CD4-positive, alpha-beta T cell treated with Interleukin-12 subunit alpha and Interleukin-12 subunit beta, for 1 hour (primary cell): ENCODE measurements at regions not wholly inside any gene's neighbourhood (a gene's known extent, or its start where the extent isn't known, plus 50 kb on each side); places are given as distances from the start of the nearest gene placed in this dataset.

Experiments used
- DNase-seq: peaks from one replicate; pipeline ENCODE4 v3.0.0-alpha.2; 2020

DNA sequence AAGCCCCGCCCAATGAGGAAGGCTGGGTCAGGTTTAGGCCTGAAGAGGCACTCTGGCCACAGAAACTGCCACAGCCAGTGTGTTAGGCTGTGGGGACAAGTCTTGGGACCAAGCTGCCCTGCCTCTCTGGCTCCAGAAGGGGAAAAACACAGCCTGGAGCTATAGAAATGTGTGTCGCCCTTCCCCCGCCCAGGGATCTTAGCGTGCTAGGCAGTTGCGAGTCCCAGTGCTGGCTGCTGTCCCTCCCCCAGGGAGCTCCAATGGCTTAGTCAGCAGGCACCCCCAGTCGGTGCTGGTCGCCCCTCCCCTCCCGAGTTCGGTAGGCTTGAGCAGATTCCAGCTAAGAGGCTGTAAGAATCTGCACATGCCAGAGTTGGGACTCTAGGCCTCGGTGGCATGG lies 99.5 kb upstream of the API5 start:
- DNase-seq, result no peak

DNA sequence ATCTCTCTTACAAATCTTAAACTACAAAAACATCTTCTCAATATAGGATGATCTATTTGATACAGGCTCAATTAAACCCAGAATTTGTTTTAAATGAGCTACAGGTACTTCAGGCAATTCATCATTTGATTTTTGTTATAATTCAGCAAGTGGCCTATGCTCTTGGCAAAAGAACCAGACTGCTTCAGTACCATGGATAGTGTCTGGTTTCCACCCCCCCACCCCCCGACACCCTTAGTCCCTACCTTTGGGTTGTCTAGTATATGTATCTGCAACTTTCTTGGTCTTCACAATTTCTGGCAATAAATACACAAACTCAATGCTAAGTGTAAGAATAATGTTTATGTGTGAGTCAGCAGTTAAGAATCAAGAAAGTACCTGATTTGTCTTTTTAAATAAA lies 97.3 kb upstream of the API5 start:
- DNase-seq, result no peak

DNA sequence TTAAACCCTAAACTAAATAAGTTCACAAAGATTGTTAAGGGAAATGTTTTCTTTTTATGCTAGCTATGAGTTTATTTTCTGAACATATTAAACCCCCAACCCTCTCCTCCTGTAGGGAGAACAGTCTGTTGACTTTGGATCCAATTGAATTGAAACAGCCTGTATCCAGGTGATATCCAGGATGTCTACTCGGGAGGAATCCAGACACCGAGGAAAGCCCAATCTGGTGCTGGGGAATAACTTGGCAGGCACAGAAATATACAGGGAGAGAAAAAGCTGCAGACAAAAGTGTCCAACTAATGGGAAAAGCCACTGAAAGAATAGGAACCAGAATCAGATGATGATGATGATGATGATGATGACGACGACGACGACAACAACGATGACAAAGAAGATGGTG lies 93.9 kb upstream of the API5 start:
- DNase-seq, result no peak

DNA sequence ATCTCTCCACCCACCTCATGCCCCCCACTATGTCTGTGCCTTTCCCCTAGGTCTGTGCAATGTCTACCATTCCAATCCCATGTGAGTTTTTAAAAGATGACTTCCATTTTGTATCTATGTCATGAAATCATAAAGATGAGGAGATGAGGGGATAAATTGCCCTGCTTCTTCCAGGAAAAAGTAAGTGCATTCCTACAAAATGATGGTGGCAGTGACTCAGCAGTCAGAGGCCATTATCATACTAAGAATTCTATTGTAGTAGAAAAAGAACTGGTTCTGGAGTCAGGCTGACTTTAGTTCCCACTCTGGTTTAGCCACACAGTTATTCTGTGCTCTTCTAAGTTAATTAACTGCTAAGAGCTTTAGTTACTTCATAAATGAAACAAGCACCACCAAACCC lies 89.6 kb upstream of the API5 start:
- DNase-seq, result no peak

DNA sequence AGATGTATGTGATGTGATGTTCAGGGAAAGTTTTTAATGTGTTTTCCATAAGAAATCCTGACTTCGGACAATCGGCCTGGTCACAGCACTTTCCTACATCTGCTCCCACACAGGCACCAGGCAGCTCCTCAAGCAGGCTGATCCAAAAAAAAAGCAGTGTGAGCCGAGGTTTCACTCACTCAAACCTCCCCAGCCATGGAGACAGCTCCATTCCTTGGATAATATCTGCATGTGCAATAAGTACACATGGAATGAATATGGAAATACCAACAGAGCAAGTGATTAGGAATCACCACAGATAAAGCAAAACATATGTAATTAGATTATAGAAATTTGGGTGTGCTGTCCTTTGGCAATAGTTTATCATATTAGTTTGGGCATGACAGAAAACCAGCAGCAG lies 88.8 kb upstream of the API5 start:
- DNase-seq, result no peak

DNA sequence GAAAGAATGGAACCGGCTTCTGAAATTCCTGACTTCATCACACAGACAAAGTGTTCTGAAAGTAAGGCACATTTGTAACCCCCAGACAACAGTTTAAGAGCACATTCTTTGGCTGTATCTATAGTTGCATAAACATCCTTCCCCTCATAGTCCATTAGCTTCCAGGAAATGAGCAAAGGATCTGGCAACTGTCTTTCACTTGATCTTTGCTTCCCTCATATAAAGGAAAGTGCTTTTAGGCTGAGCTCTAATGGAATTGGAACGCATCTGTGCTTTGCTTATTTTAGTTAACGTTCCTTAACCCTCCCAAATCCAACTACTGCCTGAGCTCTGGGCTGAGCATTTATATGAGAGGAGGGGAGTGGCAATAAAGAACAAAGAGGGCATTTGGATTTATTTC lies 76.9 kb upstream of the API5 start:
- no peak for DNase-seq

DNA sequence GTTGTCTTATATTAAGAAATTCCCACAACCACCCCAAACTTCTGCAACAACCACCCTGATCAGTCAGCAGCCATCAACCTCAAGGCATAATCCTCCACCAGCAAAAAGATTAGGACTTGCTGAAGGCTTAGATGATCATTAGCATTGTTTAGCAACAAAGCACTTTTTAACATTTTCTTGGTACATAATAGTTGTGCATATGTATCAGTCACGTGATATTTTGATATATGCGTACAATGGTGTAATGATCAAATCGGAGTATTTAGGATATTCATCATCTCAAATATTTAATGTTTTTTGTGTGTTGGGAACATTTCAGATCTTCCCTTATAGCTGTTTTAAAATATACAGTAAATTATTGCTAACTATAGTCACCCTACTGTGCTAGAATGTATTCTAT lies 73.5 kb upstream of the API5 start:
- no peak for DNase-seq

DNA sequence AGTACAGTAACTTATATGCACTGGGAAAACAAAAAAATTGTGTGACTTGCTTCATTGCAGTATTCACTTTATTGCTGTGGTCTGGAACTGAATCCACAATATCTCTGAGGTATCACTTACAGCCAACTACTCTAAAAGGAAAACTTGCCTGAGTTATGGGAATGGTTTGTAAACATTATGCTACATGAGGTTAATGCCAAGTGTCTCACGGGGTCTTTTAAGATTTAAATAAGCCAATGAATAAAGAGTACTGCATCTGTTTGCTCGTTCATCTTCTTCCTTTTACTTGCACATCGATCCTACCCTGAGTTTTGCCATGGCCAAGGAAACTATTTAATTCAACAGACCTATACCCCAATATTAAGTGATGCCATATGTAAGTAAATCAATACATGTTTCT lies 72.0 kb upstream of the API5 start:
- DNase-seq, result no peak

DNA sequence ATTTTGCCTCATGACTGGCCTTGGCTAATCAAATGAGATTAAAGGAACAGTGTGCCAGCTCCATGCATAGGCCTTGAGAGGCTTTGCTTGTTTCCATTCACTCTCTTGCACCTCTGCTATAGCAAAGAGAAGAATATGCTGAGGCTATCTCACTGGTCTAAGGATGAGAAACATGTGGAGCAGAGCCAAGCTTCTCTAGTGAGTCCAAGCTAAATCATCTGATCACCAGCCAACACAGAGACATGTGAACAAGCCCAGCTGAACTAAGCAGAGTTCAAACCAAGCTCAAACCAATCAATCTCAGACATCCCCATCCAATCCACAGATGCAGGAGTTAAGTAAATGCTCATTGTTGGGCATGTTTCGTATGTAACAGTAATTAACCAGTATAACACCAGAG lies 69.4 kb upstream of the API5 start:
- DNase-seq, result no peak

DNA sequence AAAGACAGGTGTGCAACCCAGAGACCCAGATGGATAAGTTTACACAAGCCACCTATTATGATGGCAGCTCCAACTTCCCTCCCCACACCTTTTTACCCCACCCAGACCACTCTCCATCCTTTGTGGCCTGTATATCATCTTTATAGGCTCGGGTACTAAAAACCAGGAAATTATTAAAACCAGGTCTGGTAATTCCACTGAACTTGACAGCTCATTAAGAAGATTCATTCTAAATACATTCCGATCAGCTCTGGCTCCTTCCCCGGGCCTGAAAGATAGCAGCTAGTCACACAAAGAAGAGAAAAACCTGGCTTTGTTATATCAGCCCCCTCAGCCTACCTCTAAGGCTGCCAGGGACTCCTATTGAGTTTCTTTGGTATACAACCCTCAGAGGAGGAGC lies 67.9 kb upstream of the API5 start:
- no peak for DNase-seq

DNA sequence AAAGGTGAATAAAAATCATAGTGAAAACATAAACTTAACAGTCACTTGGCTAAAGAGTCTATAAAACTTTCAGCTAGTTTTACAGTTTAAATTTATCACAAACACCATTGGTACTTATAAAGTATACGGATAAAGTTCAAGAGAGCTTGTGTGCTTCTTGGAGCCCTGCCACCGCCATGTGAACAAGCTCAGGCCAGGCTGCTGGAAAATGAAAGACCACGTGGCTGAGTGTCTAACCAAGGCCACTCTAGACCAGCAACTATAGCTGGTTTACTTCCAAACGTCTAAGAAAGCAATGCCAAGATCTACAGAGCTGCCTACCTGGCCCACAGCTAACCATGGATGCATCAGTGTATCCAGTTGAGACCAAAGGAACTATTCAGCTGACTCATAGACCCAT lies 66.3 kb upstream of the API5 start:
- no peak for DNase-seq

DNA sequence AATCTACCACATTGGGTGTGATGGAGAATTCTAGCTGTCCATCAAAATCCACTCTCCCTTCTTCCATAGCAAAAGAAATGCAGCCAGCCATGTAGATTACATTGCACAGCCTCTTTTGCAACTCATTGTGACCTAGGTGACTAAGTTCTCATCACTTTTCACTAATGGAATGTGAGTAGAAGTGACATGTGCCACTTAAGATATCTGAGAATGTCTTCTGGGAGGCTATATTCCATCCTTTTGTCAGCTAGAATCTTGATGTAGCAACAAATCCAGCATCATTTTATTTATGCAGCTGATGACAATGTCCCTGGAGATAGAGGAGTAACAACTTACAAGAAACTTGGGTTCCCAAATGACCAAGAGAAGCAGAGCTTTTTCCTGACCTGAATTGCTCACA lies 61.5 kb upstream of the API5 start:
- no peak for DNase-seq

DNA sequence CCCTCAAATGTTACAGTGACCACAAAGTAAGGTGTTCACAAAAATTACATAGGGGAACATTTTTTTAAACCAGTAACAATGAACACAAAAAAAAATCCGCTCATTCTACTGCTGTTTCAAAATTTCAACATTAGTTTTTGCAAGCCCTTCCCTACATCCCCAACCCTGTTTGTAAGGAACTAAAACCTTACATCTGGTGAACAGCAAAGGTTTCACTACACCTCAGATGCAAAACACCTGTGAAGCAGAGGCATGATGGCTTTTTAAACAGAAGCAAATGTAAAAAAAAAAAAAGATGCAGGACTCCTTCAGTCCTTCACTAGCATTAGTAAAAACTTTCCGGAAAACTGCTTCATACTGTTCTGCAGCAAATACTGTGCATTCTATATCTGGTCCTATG lies 50.0 kb upstream of the API5 start:
- DNase-seq, result no peak
